GM06990 (cell line): ENCODE measurements at regions not wholly inside any gene's neighbourhood (a gene's known extent, or its start where the extent isn't known, plus 50 kb on each side); places are given as distances from the start of the nearest gene placed in this dataset.
A peak's percentile ranks its signal among the peaks of the same experiment; 100 is the strongest.

Experiments used
- DNase-seq: peaks from one replicate; pipeline ENCODE4 v3.0.0-alpha.2; 2011; ENCODE audit not compliant: insufficient read length; ENCODE audit errors: extremely low read depth
- H3K27me3 ChIP-seq: replicated peaks from 2 replicates; pipeline ENCODE4 v1.6.0; 2011; ENCODE audit warnings: low read length; ENCODE audit not compliant: control insufficient read depth, insufficient read depth
- H3K36me3 ChIP-seq: 2 replicates; pipeline ENCODE4 v1.5.1; 2011; ENCODE audit warnings: low read length; ENCODE audit not compliant: control insufficient read depth, insufficient read depth
- H3K4me3 ChIP-seq: replicated peaks from 2 replicates; pipeline ENCODE4 v1.5.1; 2011; ENCODE audit warnings: low read depth, mild to moderate bottlenecking, control low read depth, low read length
- CTCF ChIP-seq: IDR thresholded peaks from 2 replicates; pipeline ENCODE4 v1.5.1; 2011; ENCODE audit warnings: low read length, control low read depth, mild to moderate bottlenecking, inconsistent platforms; ENCODE audit not compliant: insufficient read depth, poor library complexity, severe bottlenecking

- Histone ChIP-seq H3K27me3 (no peaks in the 10 kb centered on the region), H3K36me3 (no peaks in the 10 kb centered on the region), H3K4me3 (no peak overlapping the region)
- no peak for DNase-seq
- no peak for TF ChIP-seq CTCF
These were observed 53.8 kb upstream of the PLAAT1 start for GRCh38 chr3:193187070-193187722.

GRCh38 chr3:193190146-193190786, 50.8 kb upstream of the PLAAT1 start:
- no peaks in the 10 kb centered on the region for H3K36me3 ChIP-seq
- no peak for DNase-seq
- H3K4me3 ChIP-seq, result no peak overlapping the region
- peak; percentile 57 for TF ChIP-seq CTCF
- no peaks in the 10 kb centered on the region for H3K27me3 ChIP-seq
